GM18520 (cell line): ENCODE measurements at regions not wholly inside any gene's neighbourhood (a gene's known extent, or its start where the extent isn't known, plus 50 kb on each side); places are given as distances from the start of the nearest gene placed in this dataset.
"Not testable (repeated sequence)": the region's sequence is repeated elsewhere in the genome, so short reads cannot be mapped to it uniquely, and the experiment has no call there.

Source experiments
- ATAC-seq: cut with Tn5 transposase; IDR thresholded peaks from one replicate; pipeline ENCODE4 v1.9.1; 2021; ENCODE audit not compliant: unreplicated experiment

GRCh38 chr2:53543083-53543482, 224.5 kb upstream of the CHAC2 start:
- ATAC-seq = no peak

GRCh38 chr2:53536583-53537361, 230.8 kb upstream of the CHAC2 start:
- ATAC-seq = no peak

- no peak for ATAC-seq
Measured at GRCh38 chr2:53535234-53535840, 232.3 kb upstream of the CHAC2 start.

GRCh38 chr2:53530126-53530525, 237.5 kb upstream of the CHAC2 start:
- ATAC-seq = no peak

- ATAC-seq = no peak
Measured at GRCh38 chr2:53527056-53527455, 240.5 kb upstream of the CHAC2 start.

GRCh38 chr2:53519918-53520841, 247.4 kb upstream of the CHAC2 start:
- ATAC-seq = no peak

- ATAC-seq = no peak
Measured at GRCh38 chr2:53517406-53517805, 250.2 kb upstream of the CHAC2 start.

GRCh38 chr2:53516650-53517049, 251.0 kb upstream of the CHAC2 start:
- no peak for ATAC-seq

- ATAC-seq = no peak
Measured at GRCh38 chr2:53515435-53516332, 251.9 kb upstream of the CHAC2 start.

GRCh38 chr2:53513167-53513666, 254.4 kb upstream of the CHAC2 start:
- no peak for ATAC-seq

GRCh38 chr2:53512071-53512826, 255.4 kb upstream of the CHAC2 start:
- no peak for ATAC-seq

- no peak for ATAC-seq
Measured at GRCh38 chr2:53511549-53511948, 256.1 kb upstream of the CHAC2 start.

GRCh38 chr2:53510401-53510800, 257.2 kb upstream of the CHAC2 start:
- no peak for ATAC-seq

- no peak for ATAC-seq
Measured at GRCh38 chr2:53509831-53510388, 257.7 kb upstream of the CHAC2 start.

GRCh38 chr2:53508667-53509066, 258.9 kb upstream of the CHAC2 start:
- ATAC-seq = no peak

- not testable (repeated sequence) for ATAC-seq
Measured at GRCh38 chr2:53507070-53507469, 260.5 kb upstream of the CHAC2 start.

- ATAC-seq = no peak
Measured at GRCh38 chr2:53505826-53506225, 261.8 kb upstream of the CHAC2 start.

GRCh38 chr2:53504507-53504906, 263.1 kb upstream of the CHAC2 start:
- ATAC-seq = no peak

- ATAC-seq = no peak
Measured at GRCh38 chr2:53500181-53500580, 267.4 kb upstream of the CHAC2 start.
